Thyroid gland (tissue), 4 donors: ENCODE measurements at regions not wholly inside any gene's neighbourhood (a gene's known extent, or its start where the extent isn't known, plus 50 kb on each side); places are given as distances from the start of the nearest gene placed in this dataset.

Experiments
- DNase-seq, 2 donors: peaks; one replicate each; pipeline ENCODE4 v3.0.0-alpha.2; 2019
- H3K27ac ChIP-seq, 3 donors: fragments of 200-600 bp; sonication (generic); 1 replicate in 2 of 3; 2 replicates in 1 of 3; pipeline ENCODE4 v1.5.1; 2016 to 2019; ENCODE audit warnings: mild to moderate bottlenecking in 1 of 3, moderate library complexity in 1 of 3
- H3K27me3 ChIP-seq: fragments of 200-600 bp; sonication (generic); one replicate; pipeline ENCODE4 v1.5.1; 2019
- H3K36me3 ChIP-seq, 2 donors: fragments of 200-600 bp; sonication (generic); one replicate each; pipeline ENCODE4 v1.5.1; 2016 to 2019
- H3K4me1 ChIP-seq, 2 donors: fragments of 200-600 bp; sonication (generic); one replicate each; pipeline ENCODE4 v1.5.1; 2017 to 2019
- H3K4me3 ChIP-seq, 3 donors: fragments of 200-600 bp; sonication (generic); replicated peaks in 1 of 3; 1 replicate in 2 of 3; 2 replicates in 1 of 3; pipeline ENCODE4 v1.5.1; 2016; ENCODE audit warnings: mild to moderate bottlenecking in 1 of 3
- H3K9me3 ChIP-seq: fragments of 200-600 bp; sonication (generic); one replicate; pipeline ENCODE4 v1.5.1; 2017
- CTCF ChIP-seq, 6 experiments: fragments of 200-600 bp in 3 of 6; fragments of 450-650 bp in 3 of 6; sonication (generic) in 3 of 6; IDR thresholded peaks; one replicate each; pipeline ENCODE4 v1.5.1; 2016 to 2019; ENCODE audit warnings: antibody characterized with exemption in 6 of 6, mild to moderate bottlenecking in 2 of 6, inconsistent platforms in 1 of 6, moderate library complexity in 1 of 6
- POLR2A ChIP-seq, 2 donors: fragments of 450-650 bp; IDR thresholded peaks; one replicate each; pipeline ENCODE4 v1.6.1; 2017; ENCODE audit warnings: antibody characterized with exemption in 2 of 2, mild to moderate bottlenecking in 2 of 2, moderate library complexity in 1 of 2
- WGBS, 2 donors: methylation state at CpG; one replicate each; pipeline ENCODE4 v1.1.5; 2017; 5-methylcytosine and 5-hydroxymethylcytosine counted together
- intact Hi-C: fragments of 100-400 bp; cut with DNase I; formaldehyde crosslinking; loops from one replicate; pipeline ENCODE4 v1.15.1; 2023

- DNase-seq, result no peak
- Histone ChIP-seq H3K36me3 (no peaks in the 10 kb centered on the region), H3K27ac (no peak overlapping the region), H3K4me1 (no peaks in the 10 kb centered on the region), H3K27me3 (no peaks in the 10 kb centered on the region), H3K9me3 (no peaks in the 10 kb centered on the region), H3K4me3 (no peak overlapping the region)
- TF ChIP-seq CTCF (IDR thresholded peaks at IDR 0.05) (no peak), POLR2A (IDR thresholded peaks at IDR 0.05) (no peak)
- 88 to 89% methylated on average over 3 of the region's 3 CpGs for WGBS, 2 donors
- intact Hi-C loops, result no loop called here
These were observed 82.2 kb upstream of the ATXN7L3B start for GRCh38 chr12:74455429-74455828.

GRCh38 chr12:74456431-74456830 is 81.2 kb upstream of the ATXN7L3B start:
- DNase-seq, result no peak
- intact Hi-C loops, result no loop called here
- H3K36me3 ChIP-seq, result no peaks in the 10 kb centered on the region
- no peaks in the 10 kb centered on the region for H3K9me3 ChIP-seq
- H3K27ac ChIP-seq, result no peak overlapping the region
- no peak for TF ChIP-seq CTCF (IDR thresholded peaks at IDR 0.05)
- TF ChIP-seq POLR2A (IDR thresholded peaks at IDR 0.05), result no peak
- H3K4me1 ChIP-seq, result no peaks in the 10 kb centered on the region
- no peaks in the 10 kb centered on the region for H3K27me3 ChIP-seq
- no peak overlapping the region for H3K4me3 ChIP-seq
- 66 to 88% methylated on average over 3 of the region's 3 CpGs for whole genome bisulfite sequencing, 2 donors

GRCh38 chr12:74468401-74468800 is 69.2 kb upstream of the ATXN7L3B start:
- 66 to 73% methylated on average over 4 of the region's 4 CpGs for WGBS, 2 donors
- DNase-seq, result no peak
- H3K27me3 ChIP-seq, result no peaks in the 10 kb centered on the region

DNA sequence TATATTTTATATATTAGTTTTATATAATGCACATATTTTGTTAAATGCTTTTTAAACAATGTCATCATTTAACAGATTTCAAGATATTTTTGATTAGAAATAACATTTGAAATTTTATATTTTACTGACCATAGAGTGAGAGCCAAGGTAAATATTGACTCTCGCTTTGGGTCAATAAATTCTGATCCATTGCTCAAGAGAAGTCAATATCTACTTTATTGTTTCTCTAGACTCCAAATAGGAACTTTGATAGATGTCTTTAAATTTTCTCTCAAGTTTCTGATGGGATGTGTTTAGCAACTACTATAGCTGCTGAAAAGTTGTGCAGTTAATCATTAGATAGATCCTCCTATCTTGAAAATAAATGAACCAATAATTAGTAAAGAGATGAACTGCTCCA is 61.4 kb upstream of the ATXN7L3B start:
- TF ChIP-seq CTCF (IDR thresholded peaks at IDR 0.05) (no peak), POLR2A (IDR thresholded peaks at IDR 0.05) (no peak)
- Histone ChIP-seq H3K9me3 (no peaks in the 10 kb centered on the region), H3K27ac (no peak overlapping the region), H3K4me1 (no peaks in the 10 kb centered on the region), H3K27me3 (no peaks in the 10 kb centered on the region), H3K36me3 (no peaks in the 10 kb centered on the region), H3K4me3 (no peak overlapping the region)
- WGBS, 2 donors, result 95 to 98% methylated on average over 1 of the region's 1 CpG
- intact Hi-C loops, result no loop called here
- no peak for DNase-seq

More at GRCh38 chr12:74468401-74468800, 69.2 kb upstream of the ATXN7L3B start:
- no peaks in the 10 kb centered on the region for H3K9me3 ChIP-seq
- H3K4me3 ChIP-seq, result no peak overlapping the region
- TF ChIP-seq POLR2A (IDR thresholded peaks at IDR 0.05), result no peak
- TF ChIP-seq CTCF (IDR thresholded peaks at IDR 0.05), result no peak
- no peak overlapping the region for H3K27ac ChIP-seq
- no peaks in the 10 kb centered on the region for H3K4me1 ChIP-seq
- no peaks in the 10 kb centered on the region for H3K36me3 ChIP-seq
- intact Hi-C loops, result no loop called here

DNA sequence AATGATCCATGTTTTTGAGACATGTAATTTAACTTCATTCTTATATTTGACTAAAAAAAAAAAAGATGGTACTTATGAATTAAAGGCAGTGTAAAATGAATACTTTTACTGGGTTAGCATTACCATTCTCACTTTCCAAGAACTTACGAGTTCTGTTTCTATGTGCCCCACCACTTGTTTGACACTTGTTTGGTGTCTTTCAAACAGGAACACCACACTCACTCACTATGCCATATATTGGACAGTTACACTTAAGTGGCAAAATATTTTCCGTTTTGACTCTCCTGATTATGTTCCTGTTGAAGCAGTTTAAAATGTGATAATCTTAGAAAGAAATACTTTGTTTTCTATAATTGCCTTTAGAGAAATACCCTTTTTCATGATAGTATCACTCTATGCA is 56.6 kb upstream of the ATXN7L3B start:
- Histone ChIP-seq H3K27me3 (no peaks in the 10 kb centered on the region), H3K36me3 (no peaks in the 10 kb centered on the region), H3K27ac (no peak overlapping the region), H3K9me3 (no peaks in the 10 kb centered on the region), H3K4me1 (no peaks in the 10 kb centered on the region), H3K4me3 (no peak overlapping the region)
- TF ChIP-seq POLR2A (IDR thresholded peaks at IDR 0.05) (no peak), CTCF (IDR thresholded peaks at IDR 0.05) (no peak)
- intact Hi-C loops, result no loop called here
- WGBS, 2 donors, result 80 to 89% methylated on average over 2 of the region's 2 CpGs
- no peak for DNase-seq
